ENCODE measurements at regions not wholly inside any gene's neighbourhood (a gene's known extent, or its start where the extent isn't known, plus 50 kb on each side); places are given as distances from the start of the nearest gene placed in this dataset.

DNA sequence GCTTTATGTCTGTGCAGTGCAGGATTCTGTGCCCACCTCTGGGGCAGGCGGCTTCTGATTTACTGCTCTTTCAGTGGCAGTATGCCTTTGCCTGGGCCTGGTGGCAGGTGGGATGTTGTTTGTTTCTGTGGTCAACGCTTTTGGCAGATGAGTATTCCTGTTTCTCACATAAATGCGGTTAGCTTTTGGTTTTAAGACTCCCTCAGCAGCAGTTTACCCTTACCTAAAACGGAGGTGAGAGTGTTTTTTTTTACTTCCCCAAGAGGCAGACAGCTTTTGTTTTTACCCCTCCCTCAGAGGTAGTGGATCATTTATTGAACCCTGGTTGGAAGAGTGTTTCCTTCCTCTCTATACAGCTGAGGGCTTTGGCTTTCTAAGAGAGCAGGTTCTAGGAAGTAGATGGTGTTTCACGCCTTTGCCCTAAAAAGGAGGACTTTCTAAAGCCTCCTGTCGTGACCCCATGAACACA, 134.1 kb upstream of the PLSCR5 start:
- TF ChIP-seq, protein P1, sequence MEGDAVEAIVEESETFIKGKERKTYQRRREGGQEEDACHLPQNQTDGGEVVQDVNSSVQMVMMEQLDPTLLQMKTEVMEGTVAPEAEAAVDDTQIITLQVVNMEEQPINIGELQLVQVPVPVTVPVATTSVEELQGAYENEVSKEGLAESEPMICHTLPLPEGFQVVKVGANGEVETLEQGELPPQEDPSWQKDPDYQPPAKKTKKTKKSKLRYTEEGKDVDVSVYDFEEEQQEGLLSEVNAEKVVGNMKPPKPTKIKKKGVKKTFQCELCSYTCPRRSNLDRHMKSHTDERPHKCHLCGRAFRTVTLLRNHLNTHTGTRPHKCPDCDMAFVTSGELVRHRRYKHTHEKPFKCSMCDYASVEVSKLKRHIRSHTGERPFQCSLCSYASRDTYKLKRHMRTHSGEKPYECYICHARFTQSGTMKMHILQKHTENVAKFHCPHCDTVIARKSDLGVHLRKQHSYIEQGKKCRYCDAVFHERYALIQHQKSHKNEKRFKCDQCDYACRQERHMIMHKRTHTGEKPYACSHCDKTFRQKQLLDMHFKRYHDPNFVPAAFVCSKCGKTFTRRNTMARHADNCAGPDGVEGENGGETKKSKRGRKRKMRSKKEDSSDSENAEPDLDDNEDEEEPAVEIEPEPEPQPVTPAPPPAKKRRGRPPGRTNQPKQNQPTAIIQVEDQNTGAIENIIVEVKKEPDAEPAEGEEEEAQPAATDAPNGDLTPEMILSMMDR (IDR thresholded peaks at IDR 0.05) = no peak
- TF ChIP-seq POLR2A (IDR thresholded peaks at IDR 0.05) = no peak
